ENCODE measurements at regions not wholly inside any gene's neighbourhood (a gene's known extent, or its start where the extent isn't known, plus 50 kb on each side); places are given as distances from the start of the nearest gene placed in this dataset.

DNA sequence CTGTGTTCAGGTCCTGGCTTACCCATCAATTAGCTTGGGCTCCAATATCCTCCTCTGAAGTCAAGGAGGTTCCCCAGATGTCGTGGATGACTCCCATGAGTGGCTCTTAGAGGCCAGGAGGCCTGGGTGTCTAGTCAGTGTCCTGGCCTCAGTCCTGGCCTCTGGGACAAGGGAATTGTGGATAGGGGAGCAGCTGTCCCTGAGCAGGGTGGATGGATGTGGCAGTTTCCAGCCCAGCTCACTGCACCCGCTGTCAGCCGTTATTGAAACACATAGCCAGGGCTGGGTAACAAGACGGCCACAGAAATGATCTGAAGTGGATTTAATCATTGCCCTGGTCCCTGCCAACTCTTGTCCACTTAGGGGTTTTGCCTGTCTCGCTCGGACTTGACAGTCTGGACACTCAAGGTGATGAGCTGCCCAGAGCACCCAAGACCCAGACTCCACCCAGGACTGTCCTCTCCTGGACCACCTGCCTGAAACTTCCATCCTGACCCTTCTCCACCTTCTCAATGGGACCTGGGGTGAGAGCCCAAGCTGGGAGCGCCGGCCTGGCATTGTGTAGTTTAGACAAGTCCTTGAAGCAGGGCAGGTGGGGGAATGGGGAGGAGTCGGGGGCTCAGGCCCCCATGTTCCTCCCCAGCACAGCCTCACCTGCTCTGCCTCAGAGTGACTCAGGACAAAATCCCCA lies 182.1 kb upstream of the SDK2 start:
- 1% methylated on average over 9 of the region's 9 CpGs for WGBS (ENCODE audit: insufficient coverage, low coverage, missing lambda C conversion rate)
- no peak overlapping the region for H3K9ac ChIP-seq (ENCODE audit: insufficient read depth in 1 of 2, low read depth in 2 of 2, low read length in 2 of 2)
- DNase-seq (ENCODE audit: extremely low read depth in 1 of 4, low spot score in 3 of 4) = no peak
- ChIA-PET POLR2A (no interaction called here), CTCF (ENCODE audit: low intra/inter-chr PET ratio) (no interaction called here)
- ATAC-seq = no peak
- FAIRE-seq = no peak
- H3K4me3 ChIP-seq = no peak overlapping the region
- no peak overlapping the region for H3K4me2 ChIP-seq (ENCODE audit: insufficient read depth, low read length)
- no peaks in the 10 kb centered on the region for H3K9me3 ChIP-seq (replicated peaks; ENCODE audit: control insufficient read depth, insufficient read depth, low read depth, low read length)
- no TSS peak for BruUV-seq (replicated peaks)
- H3K27ac ChIP-seq (ENCODE audit: extremely low read depth, low read depth, low read length) = no peak overlapping the region
- no peaks in the 10 kb centered on the region for H3K79me2 ChIP-seq (ENCODE audit: control insufficient read depth, insufficient read depth, low read length)
- no peak overlapping the region for H2AFZ ChIP-seq (ENCODE audit: low read depth, low read length)
- H3K4me1 ChIP-seq (replicated peaks in 1 of 2; ENCODE audit: control insufficient read depth in 2 of 2, insufficient read depth in 2 of 2, low read length in 2 of 2) = no peaks in the 10 kb centered on the region
- H3K36me3 ChIP-seq (ENCODE audit: control insufficient read depth, insufficient read depth, low read length) = no peaks in the 10 kb centered on the region
- in situ Hi-C loops (cut with MboI) (no loop called here), intact Hi-C loops (cut with micrococcal nuclease) (no loop called here)
- peaks cover 3 to 48% of the 10 kb centered on the region in 2 experiments; a peak in 3 of 5 replicates for H3K27me3 ChIP-seq (ENCODE audit: control insufficient read depth in 2 of 2, insufficient read depth in 2 of 2, low read length in 2 of 2)
- TF ChIP-seq HMG20B (CRISPR knock-in tag; IDR thresholded peaks at IDR 0.05) = no peak
- no peak for TF ChIP-seq RFX1 (IDR thresholded peaks at IDR 0.05)
- no peak for TF ChIP-seq C11orf30 (IDR thresholded peaks at IDR 0.05; ENCODE audit: low read depth)
- TF ChIP-seq ZFPM2 (CRISPR knock-in tag; IDR thresholded peaks at IDR 0.05) = no peak
- no peak for TF ChIP-seq ELF1 (tag; IDR thresholded peaks at IDR 0.05)
- TF ChIP-seq, protein P1, sequence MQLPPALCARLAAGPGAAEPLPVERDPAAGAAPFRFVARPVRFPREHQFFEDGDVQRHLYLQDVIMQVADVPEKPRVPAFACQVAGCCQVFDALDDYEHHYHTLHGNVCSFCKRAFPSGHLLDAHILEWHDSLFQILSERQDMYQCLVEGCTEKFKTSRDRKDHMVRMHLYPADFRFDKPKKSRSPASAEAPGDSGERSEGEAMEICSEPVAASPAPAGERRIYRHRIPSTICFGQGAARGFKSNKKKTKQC (CRISPR knock-in tag; IDR thresholded peaks at IDR 0.05) = no peak
- no peaks in the 10 kb centered on the region for H3K9me1 ChIP-seq (ENCODE audit: control insufficient read depth, insufficient read depth, low read length)
- 0 out of 2 replicates have a peak, but pooled peaks cover 3% of the 10 kb centered on the region for H4K20me1 ChIP-seq (replicated peaks; ENCODE audit: control insufficient read depth, insufficient read depth, low read length)

DNA sequence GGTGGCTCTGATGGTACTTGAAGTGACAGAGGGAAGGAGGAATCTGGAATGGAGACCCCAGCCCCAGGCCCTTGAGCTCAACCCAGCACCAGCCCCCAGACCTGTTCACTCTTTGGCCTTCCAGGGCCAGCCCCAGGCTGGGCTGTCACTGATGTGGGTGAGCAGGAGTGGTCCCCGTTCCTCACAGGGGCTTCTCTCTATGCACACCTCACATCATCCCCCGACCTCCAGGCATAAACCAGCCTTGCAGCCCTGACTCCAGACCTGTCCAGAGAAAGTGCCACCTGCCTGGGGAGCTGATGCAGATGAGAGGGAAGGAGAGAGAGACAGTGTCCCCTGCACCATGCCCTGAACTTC lies 182.6 kb upstream of the SDK2 start:
- no peak overlapping the region for H3K4me2 ChIP-seq (ENCODE audit: insufficient read depth, low read length)
- no peaks in the 10 kb centered on the region for H3K36me3 ChIP-seq (ENCODE audit: control insufficient read depth, insufficient read depth, low read length)
- no peaks in the 10 kb centered on the region for H3K79me2 ChIP-seq (ENCODE audit: control insufficient read depth, insufficient read depth, low read length)
- no peaks in the 10 kb centered on the region for H3K4me1 ChIP-seq (replicated peaks in 1 of 2; ENCODE audit: control insufficient read depth in 2 of 2, insufficient read depth in 2 of 2, low read length in 2 of 2)
- H3K27ac ChIP-seq (ENCODE audit: extremely low read depth, low read depth, low read length) = no peak overlapping the region
- peaks cover 3 to 48% of the 10 kb centered on the region in 2 experiments; a peak in 3 of 5 replicates for H3K27me3 ChIP-seq (ENCODE audit: control insufficient read depth in 2 of 2, insufficient read depth in 2 of 2, low read length in 2 of 2)
- intact Hi-C loops (cut with micrococcal nuclease) (no loop called here), in situ Hi-C loops (cut with MboI) (no loop called here)
- 0% methylated on average over 2 of the region's 2 CpGs for WGBS (ENCODE audit: insufficient coverage, low coverage, missing lambda C conversion rate)
- no peak overlapping the region for H3K4me3 ChIP-seq
- DNase-seq (ENCODE audit: extremely low read depth in 1 of 4, low spot score in 3 of 4) = no peak
- FAIRE-seq = no peak
- ChIA-PET CTCF (ENCODE audit: low intra/inter-chr PET ratio) (no interaction called here), POLR2A (no interaction called here)
- no TSS peak for BruUV-seq (replicated peaks)
- no peaks in the 10 kb centered on the region for H3K9me3 ChIP-seq (replicated peaks; ENCODE audit: control insufficient read depth, insufficient read depth, low read depth, low read length)
- 0 out of 2 replicates have a peak, but pooled peaks cover 3% of the 10 kb centered on the region for H4K20me1 ChIP-seq (replicated peaks; ENCODE audit: control insufficient read depth, insufficient read depth, low read length)
- ATAC-seq = no peak
- no peak overlapping the region for H3K9ac ChIP-seq (ENCODE audit: insufficient read depth in 1 of 2, low read depth in 2 of 2, low read length in 2 of 2)
- no peak overlapping the region for H2AFZ ChIP-seq (ENCODE audit: low read depth, low read length)
- H3K9me1 ChIP-seq (ENCODE audit: control insufficient read depth, insufficient read depth, low read length) = no peaks in the 10 kb centered on the region
- TF ChIP-seq HIVEP1 (CRISPR knock-in tag; IDR thresholded peaks at IDR 0.05) (no peak), PML (IDR thresholded peaks at IDR 0.05; ENCODE audit: low read length) (no peak)
- TF ChIP-seq, protein P2, sequence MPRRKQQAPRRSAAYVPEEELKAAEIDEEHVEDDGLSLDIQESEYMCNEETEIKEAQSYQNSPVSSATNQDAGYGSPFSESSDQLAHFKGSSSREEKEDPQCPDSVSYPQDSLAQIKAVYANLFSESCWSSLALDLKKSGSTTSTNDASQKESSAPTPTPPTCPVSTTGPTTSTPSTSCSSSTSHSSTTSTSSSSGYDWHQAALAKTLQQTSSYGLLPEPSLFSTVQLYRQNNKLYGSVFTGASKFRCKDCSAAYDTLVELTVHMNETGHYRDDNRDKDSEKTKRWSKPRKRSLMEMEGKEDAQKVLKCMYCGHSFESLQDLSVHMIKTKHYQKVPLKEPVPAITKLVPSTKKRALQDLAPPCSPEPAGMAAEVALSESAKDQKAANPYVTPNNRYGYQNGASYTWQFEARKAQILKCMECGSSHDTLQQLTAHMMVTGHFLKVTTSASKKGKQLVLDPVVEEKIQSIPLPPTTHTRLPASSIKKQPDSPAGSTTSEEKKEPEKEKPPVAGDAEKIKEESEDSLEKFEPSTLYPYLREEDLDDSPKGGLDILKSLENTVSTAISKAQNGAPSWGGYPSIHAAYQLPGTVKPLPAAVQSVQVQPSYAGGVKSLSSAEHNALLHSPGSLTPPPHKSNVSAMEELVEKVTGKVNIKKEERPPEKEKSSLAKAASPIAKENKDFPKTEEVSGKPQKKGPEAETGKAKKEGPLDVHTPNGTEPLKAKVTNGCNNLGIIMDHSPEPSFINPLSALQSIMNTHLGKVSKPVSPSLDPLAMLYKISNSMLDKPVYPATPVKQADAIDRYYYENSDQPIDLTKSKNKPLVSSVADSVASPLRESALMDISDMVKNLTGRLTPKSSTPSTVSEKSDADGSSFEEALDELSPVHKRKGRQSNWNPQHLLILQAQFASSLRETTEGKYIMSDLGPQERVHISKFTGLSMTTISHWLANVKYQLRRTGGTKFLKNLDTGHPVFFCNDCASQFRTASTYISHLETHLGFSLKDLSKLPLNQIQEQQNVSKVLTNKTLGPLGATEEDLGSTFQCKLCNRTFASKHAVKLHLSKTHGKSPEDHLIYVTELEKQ (CRISPR knock-in tag; IDR thresholded peaks at IDR 0.05) = no peak
- TF ChIP-seq, protein P3, sequence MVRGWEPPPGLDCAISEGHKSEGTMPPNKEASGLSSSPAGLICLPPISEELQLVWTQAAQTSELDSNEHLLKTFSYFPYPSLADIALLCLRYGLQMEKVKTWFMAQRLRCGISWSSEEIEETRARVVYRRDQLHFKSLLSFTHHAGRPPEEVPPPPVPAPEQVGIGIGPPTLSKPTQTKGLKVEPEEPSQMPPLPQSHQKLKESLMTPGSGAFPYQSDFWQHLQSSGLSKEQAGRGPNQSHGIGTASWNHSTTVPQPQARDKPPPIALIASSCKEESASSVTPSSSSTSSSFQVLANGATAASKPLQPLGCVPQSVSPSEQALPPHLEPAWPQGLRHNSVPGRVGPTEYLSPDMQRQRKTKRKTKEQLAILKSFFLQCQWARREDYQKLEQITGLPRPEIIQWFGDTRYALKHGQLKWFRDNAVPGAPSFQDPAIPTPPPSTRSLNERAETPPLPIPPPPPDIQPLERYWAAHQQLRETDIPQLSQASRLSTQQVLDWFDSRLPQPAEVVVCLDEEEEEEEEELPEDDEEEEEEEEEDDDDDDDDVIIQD (CRISPR knock-in tag; IDR thresholded peaks at IDR 0.05) = no peak
